ENCODE measurements at regions not wholly inside any gene's neighbourhood (a gene's known extent, or its start where the extent isn't known, plus 50 kb on each side); places are given as distances from the start of the nearest gene placed in this dataset.

- 72% methylated on average over 3 of the region's 3 CpGs for WGBS (ENCODE audit: insufficient coverage, insufficient replicate concordance, low lambda C conversion rate, missing lambda C conversion rate)
- ChIA-PET POLR2A (interaction anchor here (0.9 to 1.2 kb wide), 2 partner anchors 8 to 56 kb away, joined by 3 to 4 read pairs; partner anchors contain the start of gene DAAM1), RAD21 (ENCODE audit: unreplicated experiment) (interaction anchor here (1.0 to 2.3 kb wide), 5 partner anchors 8 to 311 kb away, joined by 3 to 7 read pairs (median 4); partner anchors contain the start of gene DAAM1), CTCF (interaction anchor here (0.9 to 2.4 kb wide), 10 partner anchors 27 to 311 kb away, joined by 3 to 10 read pairs (median 4); partner anchors contain the start of gene DAAM1), SMC1A (ENCODE audit: uncharacterized antibody, unreplicated experiment) (interaction anchor here (0.6 to 3.1 kb wide), 12 partner anchors 8 to 373 kb away, joined by 3 to 14 read pairs (median 3); partner anchors contain the start of gene DAAM1)
- H3K4me2 ChIP-seq (ENCODE audit: control insufficient read depth, insufficient read depth): no peak overlapping the region
- TF ChIP-seq CTCF (IDR thresholded peaks at IDR 0.05 in 2 of 3, conservative IDR thresholded peaks at IDR 0.05 in 1 of 3; ENCODE audit: control insufficient read depth in 2 of 3, extremely low read depth in 1 of 3, insufficient read depth in 1 of 3, low read depth in 3 of 3, low read length in 3 of 3) (peak in 1 of 3 experiments; percentile 14; a peak in 1 of 6 replicates), RUNX3 (IDR thresholded peaks at IDR 0.05; ENCODE audit: low read length) (no peak)
- H3K9ac ChIP-seq (ENCODE audit: control insufficient read depth, insufficient read depth, low read length): no peak overlapping the region
- H3K4me3 ChIP-seq: no peak overlapping the region
- no peak for DNase-seq (ENCODE audit: low read depth, low spot score)
- in situ Hi-C loops (cut with MboI) (no loop called here), intact Hi-C loops (cut with micrococcal nuclease; ENCODE audit: unreplicated experiment) (loop anchor here (1.0 kb wide), 1 partner anchor 57 kb away; no protein-coding TSS in a partner anchor)
- no peak overlapping the region for H3K27ac ChIP-seq (ENCODE audit: control insufficient read depth, insufficient read depth)
- ATAC-seq: no peak
- no TSS peak for BruUV-seq (replicated peaks)
- FAIRE-seq: no peak
- no peaks in the 10 kb centered on the region for H4K20me1 ChIP-seq (ENCODE audit: control insufficient read depth, insufficient read depth)
- H2AFZ ChIP-seq (ENCODE audit: control insufficient read depth, low read depth, low read length): no peak overlapping the region
- no peaks in the 10 kb centered on the region for H3K36me3 ChIP-seq (ENCODE audit: control insufficient read depth in 2 of 2, insufficient read depth in 2 of 2, low read length in 1 of 2)
- H3K27me3 ChIP-seq (replicated peaks in 1 of 2; ENCODE audit: control insufficient read depth in 2 of 2, insufficient read depth in 2 of 2, low read length in 1 of 2): no peaks in the 10 kb centered on the region
- H3K4me1 ChIP-seq (ENCODE audit: control insufficient read depth, insufficient read depth, low read length): no peaks in the 10 kb centered on the region
- H3K9me3 ChIP-seq (replicated peaks; ENCODE audit: control insufficient read depth, insufficient read depth, low read length): no peaks in the 10 kb centered on the region
- H3K79me2 ChIP-seq (ENCODE audit: control insufficient read depth, insufficient read depth, low read length): no peaks in the 10 kb centered on the region
These were observed 55.5 kb upstream of the DAAM1 start for GRCh38 chr14:59132796-59133494.

- BruUV-seq (replicated peaks): no TSS peak
- no peaks in the 10 kb centered on the region for H3K36me3 ChIP-seq (ENCODE audit: control insufficient read depth in 2 of 2, insufficient read depth in 2 of 2, low read length in 1 of 2)
- H3K4me2 ChIP-seq (ENCODE audit: control insufficient read depth, insufficient read depth): no peak overlapping the region
- no peak for TF ChIP-seq MTA2 (IDR thresholded peaks at IDR 0.05; ENCODE audit: low read depth)
- no peak for TF ChIP-seq ZBED1 (IDR thresholded peaks at IDR 0.05; ENCODE audit: borderline replicate concordance)
- no peak for TF ChIP-seq ZSCAN29 (IDR thresholded peaks at IDR 0.05)
- TF ChIP-seq SMARCA5 (IDR thresholded peaks at IDR 0.05): no peak
- no peak for TF ChIP-seq SMAD5 (IDR thresholded peaks at IDR 0.05; ENCODE audit: low read depth)
- H3K4me1 ChIP-seq (ENCODE audit: control insufficient read depth, insufficient read depth, low read length): no peaks in the 10 kb centered on the region
- intact Hi-C loops (cut with micrococcal nuclease; ENCODE audit: unreplicated experiment): no loop called here
- ChIA-PET POLR2A (interaction anchor here (0.9 to 1.2 kb wide), 2 partner anchors 9 to 55 kb away, joined by 3 to 4 read pairs; partner anchors contain the start of gene DAAM1), SMC1A (ENCODE audit: uncharacterized antibody, unreplicated experiment) (interaction anchor here (0.6 to 3.1 kb wide), 13 partner anchors 8 to 310 kb away, joined by 3 to 14 read pairs (median 3); partner anchors contain the start of gene DAAM1), RAD21 (ENCODE audit: unreplicated experiment) (interaction anchor here (1.0 to 2.3 kb wide), 5 partner anchors 9 to 310 kb away, joined by 3 to 7 read pairs (median 4); partner anchors contain the start of gene DAAM1), CTCF (interaction anchor here (1.1 to 2.4 kb wide), 9 partner anchors 26 to 311 kb away, joined by 3 to 10 read pairs (median 4); partner anchors contain the start of gene DAAM1)
- no peak overlapping the region for H3K9ac ChIP-seq (ENCODE audit: control insufficient read depth, insufficient read depth, low read length)
- FAIRE-seq (no peak), ATAC-seq (no peak), DNase-seq (ENCODE audit: low read depth, low spot score) (no peak)
- no peak overlapping the region for H3K27ac ChIP-seq (ENCODE audit: control insufficient read depth, insufficient read depth)
- no peaks in the 10 kb centered on the region for H3K9me3 ChIP-seq (replicated peaks; ENCODE audit: control insufficient read depth, insufficient read depth, low read length)
- in situ Hi-C loops (cut with MboI): no loop called here
- 87% methylated on average over 4 of the region's 4 CpGs for WGBS (ENCODE audit: insufficient coverage, insufficient replicate concordance, low lambda C conversion rate, missing lambda C conversion rate)
- H3K27me3 ChIP-seq (replicated peaks in 1 of 2; ENCODE audit: control insufficient read depth in 2 of 2, insufficient read depth in 2 of 2, low read length in 1 of 2): no peaks in the 10 kb centered on the region
- no peak overlapping the region for H2AFZ ChIP-seq (ENCODE audit: control insufficient read depth, low read depth, low read length)
- H3K4me3 ChIP-seq: no peak overlapping the region
- H3K79me2 ChIP-seq (ENCODE audit: control insufficient read depth, insufficient read depth, low read length): no peaks in the 10 kb centered on the region
- H4K20me1 ChIP-seq (ENCODE audit: control insufficient read depth, insufficient read depth): no peaks in the 10 kb centered on the region
These were observed 54.8 kb upstream of the DAAM1 start for GRCh38 chr14:59133709-59134108.

Data from GM12878 (cell line).